Stomach (tissue), 8 donors: ENCODE measurements at regions not wholly inside any gene's neighbourhood (a gene's known extent, or its start where the extent isn't known, plus 50 kb on each side); places are given as distances from the start of the nearest gene placed in this dataset.

Experiments used
- DNase-seq, 2 donors: peaks; one replicate each; pipeline versions ENCODE4 v3.0.0 to v3.0.0-alpha.2; 2013 to 2019
- H3K27ac ChIP-seq, 5 donors: fragments of 200-600 bp in 4 of 5; sonication (generic) in 4 of 5; one replicate each; pipeline ENCODE4 v1.5.1; 2013 to 2019; ENCODE audit warnings: mild to moderate bottlenecking in 1 of 5, moderate library complexity in 1 of 5
- H3K27me3 ChIP-seq, 3 donors: fragments of 200-600 bp; sonication (generic); one replicate each; pipeline ENCODE4 v1.5.1; 2017 to 2019; ENCODE audit warnings: mixed run types in 1 of 3
- H3K36me3 ChIP-seq, 4 donors: fragments of 200-600 bp; sonication (generic); 1 replicate in 3 of 4; 2 replicates in 1 of 4; pipeline ENCODE4 v1.5.1; 2016 to 2019
- H3K4me1 ChIP-seq, 4 donors: fragments of 200-600 bp; sonication (generic); one replicate each; pipeline ENCODE4 v1.5.1; 2016 to 2019
- H3K4me3 ChIP-seq, 4 donors: fragments of 200-600 bp; sonication (generic) in 3 of 4; one replicate each; pipeline ENCODE4 v1.5.1; 2016 to 2019; ENCODE audit warnings: mild to moderate bottlenecking in 1 of 4
- H3K9me3 ChIP-seq, 4 donors: fragments of 200-600 bp; sonication (generic); one replicate each; pipeline ENCODE4 v1.5.1; 2016 to 2019
- CTCF ChIP-seq, 7 experiments: fragments of 450-650 bp in 4 of 7; fragments of 200-600 bp in 3 of 7; sonication (generic) in 3 of 7; IDR thresholded peaks; one replicate each; pipeline ENCODE4 v1.5.1; 2016 to 2019; ENCODE audit warnings: antibody characterized with exemption in 7 of 7, control low read depth in 2 of 7, mild to moderate bottlenecking in 1 of 7
- EP300 ChIP-seq: sonication (generic); formaldehyde crosslinking; IDR thresholded peaks from one replicate; pipeline ENCODE4 v1.6.1; 2017; ENCODE audit warnings: antibody characterized with exemption
- POLR2A ChIP-seq, 4 donors: fragments of 450-650 bp; IDR thresholded peaks; one replicate each; pipeline ENCODE4 v1.6.1; 2016; ENCODE audit warnings: antibody characterized with exemption in 4 of 4, control low read depth in 2 of 4, mild to moderate bottlenecking in 1 of 4, moderate library complexity in 1 of 4
- POLR2AphosphoS5 ChIP-seq, 3 donors: sonication (generic); formaldehyde crosslinking; IDR thresholded peaks; one replicate each; pipeline ENCODE4 v1.6.1; 2016; ENCODE audit warnings: antibody characterized with exemption in 3 of 3
- WGBS, 5 donors: extraction: QIAGEN DNeasy Blood & Tissue Kit in 3 of 5; methylation state at CpG; one replicate each; pipeline versions ENCODE4 v1.1.5 to v1.1.7; 2013 to 2018; 5-methylcytosine and 5-hydroxymethylcytosine counted together
- intact Hi-C: fragments of 100-400 bp; cut with DNase I; formaldehyde crosslinking; loops from one replicate; pipeline ENCODE4 v1.15.1; 2023; ENCODE audit warnings: low total_unique reads
- donor health status: healthy with polysubstance abuse.
- donor health status: Bipolar disorder and iron deficiency.
- donor health status: healthy.

GRCh38 chr2:136490100-136490499, 275.2 kb upstream of the THSD7B start:
- WGBS, 5 donors = 80 to 85% (median 82%) methylated on average over 3 of the region's 3 CpGs
- Histone ChIP-seq H3K4me1 (no peaks in the 10 kb centered on the region), H3K4me3 (no peak overlapping the region), H3K27ac (no peak overlapping the region), H3K27me3 (no peaks in the 10 kb centered on the region), H3K36me3 (no peaks in the 10 kb centered on the region), H3K9me3 (peaks cover 0 to 3% (median 0%) of the 10 kb centered on the region in 4 donors)
- no peak for TF ChIP-seq POLR2AphosphoS5 (IDR thresholded peaks at IDR 0.05)
- TF ChIP-seq POLR2A (IDR thresholded peaks at IDR 0.05) = no peak
- TF ChIP-seq CTCF (IDR thresholded peaks at IDR 0.05) = no peak
- TF ChIP-seq EP300 = no peak
- no peak for DNase-seq
- intact Hi-C loops = no loop called here

GRCh38 chr2:136487421-136487820, 277.9 kb upstream of the THSD7B start:
- Histone ChIP-seq H3K9me3 (peaks cover 0 to 3% (median 0%) of the 10 kb centered on the region in 4 donors), H3K36me3 (no peaks in the 10 kb centered on the region), H3K4me3 (no peak overlapping the region), H3K27me3 (no peaks in the 10 kb centered on the region), H3K4me1 (no peaks in the 10 kb centered on the region), H3K27ac (no peak overlapping the region)
- TF ChIP-seq POLR2AphosphoS5 (IDR thresholded peaks at IDR 0.05) (no peak), POLR2A (IDR thresholded peaks at IDR 0.05) (no peak), EP300 (no peak), CTCF (IDR thresholded peaks at IDR 0.05) (no peak)
- 53 to 77% (median 72%) methylated on average over 2 of the region's 2 CpGs for WGBS, 5 donors
- intact Hi-C loops = no loop called here
- no peak for DNase-seq

GRCh38 chr2:136486115-136486514, 279.2 kb upstream of the THSD7B start:
- WGBS, 5 donors = 81 to 88% (median 86%) methylated on average over 10 of the region's 10 CpGs
- DNase-seq = no peak
- no peak for TF ChIP-seq CTCF (IDR thresholded peaks at IDR 0.05)
- no peak for TF ChIP-seq POLR2AphosphoS5 (IDR thresholded peaks at IDR 0.05)
- no peak for TF ChIP-seq POLR2A (IDR thresholded peaks at IDR 0.05)
- no peak for TF ChIP-seq EP300

GRCh38 chr2:136482966-136483365, 282.4 kb upstream of the THSD7B start:
- intact Hi-C loops = no loop called here
- TF ChIP-seq POLR2AphosphoS5 (IDR thresholded peaks at IDR 0.05) = no peak
- TF ChIP-seq POLR2A (IDR thresholded peaks at IDR 0.05) = no peak
- no peak for TF ChIP-seq EP300
- TF ChIP-seq CTCF (IDR thresholded peaks at IDR 0.05) = no peak
- no peak for DNase-seq
- peaks cover 0 to 5% (median 0%) of the 10 kb centered on the region in 3 donors for H3K27me3 ChIP-seq
- no peaks in the 10 kb centered on the region for H3K36me3 ChIP-seq
- 71 to 80% (median 77%) methylated on average over 3 of the region's 3 CpGs for WGBS, 5 donors
- H3K9me3 ChIP-seq = peaks cover 0 to 20% (median 10%) of the 10 kb centered on the region in 4 donors
- H3K27ac ChIP-seq = no peak overlapping the region
- H3K4me3 ChIP-seq = no peak overlapping the region
- H3K4me1 ChIP-seq = no peaks in the 10 kb centered on the region

More at GRCh38 chr2:136486115-136486514, 279.2 kb upstream of the THSD7B start:
- no peaks in the 10 kb centered on the region for H3K27me3 ChIP-seq
- H3K4me3 ChIP-seq = no peak overlapping the region
- no peaks in the 10 kb centered on the region for H3K36me3 ChIP-seq
- no peaks in the 10 kb centered on the region for H3K4me1 ChIP-seq
- peaks cover 0 to 3% (median 0%) of the 10 kb centered on the region in 4 donors for H3K9me3 ChIP-seq
- intact Hi-C loops = no loop called here
- H3K27ac ChIP-seq = no peak overlapping the region
